DOHH2 (cell line): ENCODE measurements at regions not wholly inside any gene's neighbourhood (a gene's known extent, or its start where the extent isn't known, plus 50 kb on each side); places are given as distances from the start of the nearest gene placed in this dataset.

Experiments
- EZH2phosphoT487 ChIP-seq: fragments of 200-600 bp; sonication (generic); IDR thresholded peaks from 2 replicates; pipeline ENCODE4 v1.6.1; 2017; ENCODE audit warnings: borderline replicate concordance, mild to moderate bottlenecking, antibody characterized with exemption, low read length, moderate library complexity, mixed read lengths
- TF ChIP-seq, protein P1 (sequence below): fragments of 200-600 bp; sonication (generic); IDR thresholded peaks from one replicate; pipeline ENCODE4 v1.5.1; 2014; ENCODE audit warnings: antibody characterized with exemption, mild to moderate bottlenecking, low read depth, low read length; ENCODE audit not compliant: poor library complexity, severe bottlenecking

DNA sequence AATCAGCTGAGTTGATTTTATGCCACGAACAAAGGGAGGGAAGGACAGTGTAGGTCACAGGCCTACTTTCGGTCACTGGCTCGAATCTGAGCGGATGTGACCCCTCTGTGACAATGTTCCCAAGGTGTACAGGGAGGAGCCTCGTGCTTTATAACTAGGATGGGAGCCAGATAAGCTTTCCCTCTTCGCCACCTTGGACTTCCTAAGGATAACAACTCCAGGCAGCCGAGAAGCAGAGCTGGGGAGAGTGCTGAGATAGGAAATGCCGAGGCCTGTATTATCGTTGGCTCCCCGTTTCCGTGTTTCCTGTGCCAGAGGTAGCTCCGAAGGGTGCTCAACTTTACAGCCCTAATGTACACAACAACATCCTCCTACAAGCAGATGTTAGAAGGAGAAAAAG, 217.8 kb upstream of the IRX3 start:
- TF ChIP-seq, protein P1, sequence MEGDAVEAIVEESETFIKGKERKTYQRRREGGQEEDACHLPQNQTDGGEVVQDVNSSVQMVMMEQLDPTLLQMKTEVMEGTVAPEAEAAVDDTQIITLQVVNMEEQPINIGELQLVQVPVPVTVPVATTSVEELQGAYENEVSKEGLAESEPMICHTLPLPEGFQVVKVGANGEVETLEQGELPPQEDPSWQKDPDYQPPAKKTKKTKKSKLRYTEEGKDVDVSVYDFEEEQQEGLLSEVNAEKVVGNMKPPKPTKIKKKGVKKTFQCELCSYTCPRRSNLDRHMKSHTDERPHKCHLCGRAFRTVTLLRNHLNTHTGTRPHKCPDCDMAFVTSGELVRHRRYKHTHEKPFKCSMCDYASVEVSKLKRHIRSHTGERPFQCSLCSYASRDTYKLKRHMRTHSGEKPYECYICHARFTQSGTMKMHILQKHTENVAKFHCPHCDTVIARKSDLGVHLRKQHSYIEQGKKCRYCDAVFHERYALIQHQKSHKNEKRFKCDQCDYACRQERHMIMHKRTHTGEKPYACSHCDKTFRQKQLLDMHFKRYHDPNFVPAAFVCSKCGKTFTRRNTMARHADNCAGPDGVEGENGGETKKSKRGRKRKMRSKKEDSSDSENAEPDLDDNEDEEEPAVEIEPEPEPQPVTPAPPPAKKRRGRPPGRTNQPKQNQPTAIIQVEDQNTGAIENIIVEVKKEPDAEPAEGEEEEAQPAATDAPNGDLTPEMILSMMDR: no peak
- no peak for TF ChIP-seq EZH2phosphoT487
